GM23248 (cell line): ENCODE measurements at regions not wholly inside any gene's neighbourhood (a gene's known extent, or its start where the extent isn't known, plus 50 kb on each side); places are given as distances from the start of the nearest gene placed in this dataset.
"Not testable (repeated sequence)": the region's sequence is repeated elsewhere in the genome, so short reads cannot be mapped to it uniquely, and the experiment has no call there.

Source experiments
- DNase-seq: peaks from one replicate; pipeline ENCODE4 v3.0.0-alpha.2; 2015
- H2AFZ ChIP-seq: fragments of 200-600 bp; sonication (generic); 2 replicates; pipeline ENCODE4 v1.6.1; 2016; ENCODE audit warnings: antibody characterized with exemption
- H3F3A ChIP-seq: fragments of 200-600 bp; sonication (generic); 2 replicates; pipeline ENCODE4 v1.6.1; 2016; ENCODE audit warnings: mild to moderate bottlenecking, antibody characterized with exemption, mixed run types; ENCODE audit not compliant: insufficient read depth
- H3K27ac ChIP-seq: fragments of 200-600 bp; sonication (generic); 2 replicates; pipeline ENCODE4 v1.5.1; 2016; ENCODE audit warnings: mild to moderate bottlenecking
- H3K27me3 ChIP-seq: fragments of 200-600 bp; sonication (generic); replicated peaks from 2 replicates; pipeline ENCODE4 v1.6.1; 2016; ENCODE audit warnings: mild to moderate bottlenecking; ENCODE audit not compliant: insufficient read depth
- H3K36me3 ChIP-seq: fragments of 200-600 bp; sonication (generic); 2 replicates; pipeline ENCODE4 v1.6.1; 2016; ENCODE audit warnings: low read depth, mild to moderate bottlenecking
- H3K4me1 ChIP-seq: fragments of 200-600 bp; sonication (generic); 2 replicates; pipeline ENCODE4 v1.6.1; 2016; ENCODE audit warnings: mild to moderate bottlenecking; ENCODE audit not compliant: insufficient read depth
- H3K4me2 ChIP-seq: fragments of 200-600 bp; sonication (generic); one replicate; pipeline ENCODE4 v1.6.1; 2016; ENCODE audit warnings: mild to moderate bottlenecking; ENCODE audit not compliant: unreplicated experiment
- H3K4me3 ChIP-seq: fragments of 200-600 bp; sonication (generic); 2 replicates; pipeline ENCODE4 v1.5.1; 2016; ENCODE audit warnings: mild to moderate bottlenecking
- H3K79me2 ChIP-seq: fragments of 200-600 bp; sonication (generic); 2 replicates; pipeline ENCODE4 v1.6.1; 2016; ENCODE audit warnings: mild to moderate bottlenecking; ENCODE audit not compliant: insufficient read depth
- H3K9ac ChIP-seq: fragments of 200-600 bp; sonication (generic); 2 replicates; pipeline ENCODE4 v1.6.1; 2016; ENCODE audit warnings: mild to moderate bottlenecking
- H3K9me2 ChIP-seq: fragments of 200-600 bp; sonication (generic); 2 replicates; pipeline ENCODE4 v1.6.1; 2016; ENCODE audit warnings: mixed run types, mild to moderate bottlenecking, moderate library complexity; ENCODE audit not compliant: insufficient read depth
- H3K9me3 ChIP-seq: fragments of 200-600 bp; sonication (generic); one replicate; pipeline ENCODE4 v1.6.1; 2017; ENCODE audit warnings: low read depth
- H4K20me1 ChIP-seq: fragments of 200-600 bp; sonication (generic); 2 replicates; pipeline ENCODE4 v1.6.0; 2016; ENCODE audit not compliant: insufficient read depth
- WGBS, 2 experiments: methylation state at CpG; one replicate each; pipeline ENCODE4 v1.1.6; 2015 to 2017; ENCODE audit warnings: low lambda C conversion rate in 2 of 2, low coverage in 1 of 2; ENCODE audit errors: missing lambda C conversion rate in 2 of 2; 5-methylcytosine and 5-hydroxymethylcytosine counted together
- in situ Hi-C: fragments of 300-500 bp; cut with MboI; formaldehyde crosslinking; loops from 2 replicates; pipeline ENCODE4 v1.15.0; 2020

DNA sequence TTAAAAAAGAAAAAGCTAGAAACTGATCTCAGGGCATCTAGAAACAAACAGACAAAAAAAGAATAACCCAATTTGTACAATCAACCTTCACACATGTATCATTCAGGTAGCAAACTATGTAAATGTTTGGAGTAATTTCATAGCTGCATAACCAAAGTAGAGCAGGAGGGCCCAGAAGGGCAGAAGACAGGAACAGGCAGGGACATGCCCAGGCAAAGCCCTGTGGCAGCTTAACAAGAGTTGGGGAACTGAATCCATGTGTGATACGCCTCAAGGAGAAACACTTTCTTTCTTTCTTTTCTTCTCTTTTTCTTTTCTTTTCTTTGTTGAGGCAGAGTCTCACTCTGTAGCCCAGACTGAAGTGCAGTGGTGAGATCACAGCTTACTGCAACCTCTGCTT lies 390.4 kb upstream of the ANKRD20A1 start:
- H3K79me2 ChIP-seq, H3K4me1 ChIP-seq, H3K27ac ChIP-seq, H3K9me3 ChIP-seq, H2AFZ ChIP-seq, in situ Hi-C loops, H3K9me2 ChIP-seq, H4K20me1 ChIP-seq, H3F3A ChIP-seq, H3K36me3 ChIP-seq, DNase-seq, H3K4me3 ChIP-seq, H3K4me2 ChIP-seq, H3K27me3 ChIP-seq, H3K9ac ChIP-seq: not testable (repeated sequence)
- WGBS, 2 experiments: no CpG with 5 or more reads among the region's 1 CpG

DNA sequence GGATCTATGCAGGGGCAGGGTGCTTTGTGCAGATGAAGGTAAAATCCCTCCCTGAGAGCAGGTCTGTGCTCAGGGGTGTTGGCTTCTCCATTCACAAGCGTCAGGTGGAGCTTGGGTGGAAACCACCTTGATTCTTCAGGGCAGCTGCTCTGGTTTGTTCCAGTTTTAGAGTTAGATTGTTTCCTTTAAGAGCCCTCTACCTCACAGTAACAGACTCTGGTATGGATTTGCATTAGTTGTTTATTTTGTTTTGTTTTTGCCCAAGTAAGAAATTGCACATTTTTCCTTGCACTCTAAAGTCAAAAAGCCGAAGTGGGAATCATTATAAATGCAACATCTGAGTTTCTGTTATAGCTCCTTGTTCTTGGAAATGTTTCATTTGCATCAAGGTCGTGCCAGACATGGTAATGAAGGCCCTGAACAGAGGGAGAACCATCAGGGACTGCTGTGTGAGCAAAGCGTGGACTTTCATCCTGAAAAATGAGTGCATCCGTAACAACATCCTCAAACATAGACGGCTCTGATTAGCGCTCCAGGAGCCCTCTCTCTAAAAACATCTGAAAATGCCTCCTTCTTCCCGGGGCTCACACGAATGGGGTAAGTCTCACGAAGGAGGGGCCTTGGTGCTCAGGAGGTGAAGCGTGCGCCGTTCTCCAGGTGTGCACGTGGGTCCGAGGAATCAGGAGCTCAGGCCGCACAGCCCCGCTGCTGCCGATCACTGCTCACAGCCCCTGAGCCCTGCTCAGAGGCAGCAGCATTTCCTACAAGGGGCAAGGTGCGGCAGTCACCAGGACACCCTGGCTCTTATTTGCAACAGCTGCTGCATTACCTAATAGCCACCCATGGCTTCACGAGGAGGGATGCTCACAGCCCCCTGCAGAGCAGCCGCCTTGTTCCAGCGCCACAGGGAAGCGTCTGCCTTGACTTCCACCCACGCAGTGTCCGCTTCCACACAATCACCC lies 396.7 kb upstream of the ANKRD20A1 start:
- H3K36me3 ChIP-seq, H4K20me1 ChIP-seq, H3K4me2 ChIP-seq, H3K27ac ChIP-seq, H3K9me2 ChIP-seq, in situ Hi-C loops, H3F3A ChIP-seq, H3K79me2 ChIP-seq, H3K9me3 ChIP-seq, H3K4me3 ChIP-seq, H3K4me1 ChIP-seq, DNase-seq, H3K9ac ChIP-seq, H3K27me3 ChIP-seq, H2AFZ ChIP-seq: not testable (repeated sequence)
- no CpG with 5 or more reads among the region's 25 CpGs for WGBS, 2 experiments

DNA sequence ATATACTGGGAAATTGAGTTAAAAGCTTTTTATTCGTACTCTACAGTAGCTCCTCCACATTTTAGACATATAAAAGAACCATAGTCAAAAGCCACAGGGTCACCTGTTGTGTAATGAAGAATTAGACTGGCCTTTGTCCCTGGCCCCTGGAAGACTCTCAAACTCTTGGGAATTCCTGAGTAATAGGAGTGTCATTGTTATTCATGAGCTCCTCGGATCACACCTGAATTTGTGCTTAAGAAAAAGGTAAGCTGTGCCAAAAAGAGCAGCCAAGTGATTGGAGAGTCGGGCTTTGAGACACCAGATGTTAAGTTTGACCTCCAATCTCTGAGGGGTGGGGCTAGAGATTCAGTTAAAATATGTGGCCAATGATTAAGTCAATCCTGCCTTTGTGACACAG lies 405.8 kb upstream of the ANKRD20A1 start:
- H3K36me3 ChIP-seq, H3K4me2 ChIP-seq, H3F3A ChIP-seq, H4K20me1 ChIP-seq, H2AFZ ChIP-seq, DNase-seq, H3K27me3 ChIP-seq, H3K4me3 ChIP-seq, H3K27ac ChIP-seq, H3K4me1 ChIP-seq, in situ Hi-C loops, H3K9me2 ChIP-seq, H3K9me3 ChIP-seq, H3K9ac ChIP-seq, H3K79me2 ChIP-seq: not testable (repeated sequence)
- no CpG with 5 or more reads among the region's 3 CpGs for WGBS, 2 experiments

DNA sequence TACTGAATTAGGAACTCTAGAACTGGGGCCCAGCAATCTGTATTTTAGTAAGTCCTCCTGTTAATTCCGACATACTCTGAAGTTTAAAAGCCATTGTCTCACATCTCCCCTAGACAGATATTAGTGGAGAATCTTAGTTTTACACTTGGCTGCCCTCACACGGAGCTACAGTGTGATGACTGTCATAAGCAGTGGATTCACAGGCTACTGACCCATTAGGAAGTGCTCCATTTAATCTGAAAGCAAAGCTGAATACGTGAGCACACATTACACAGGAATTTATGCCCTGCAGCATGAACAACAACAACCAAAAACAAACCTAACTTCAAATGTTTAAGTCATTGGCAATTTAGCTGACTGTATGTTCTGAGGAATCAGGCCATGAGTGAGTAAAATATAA lies 416.4 kb upstream of the ANKRD20A1 start:
- H3K27ac ChIP-seq, in situ Hi-C loops, H3K36me3 ChIP-seq, H3F3A ChIP-seq, H3K79me2 ChIP-seq, H3K4me1 ChIP-seq, H4K20me1 ChIP-seq, H3K9ac ChIP-seq, DNase-seq, H3K4me2 ChIP-seq, H2AFZ ChIP-seq, H3K27me3 ChIP-seq, H3K9me2 ChIP-seq, H3K9me3 ChIP-seq, H3K4me3 ChIP-seq: not testable (repeated sequence)
- no CpG with 5 or more reads among the region's 3 CpGs for WGBS, 2 experiments

DNA sequence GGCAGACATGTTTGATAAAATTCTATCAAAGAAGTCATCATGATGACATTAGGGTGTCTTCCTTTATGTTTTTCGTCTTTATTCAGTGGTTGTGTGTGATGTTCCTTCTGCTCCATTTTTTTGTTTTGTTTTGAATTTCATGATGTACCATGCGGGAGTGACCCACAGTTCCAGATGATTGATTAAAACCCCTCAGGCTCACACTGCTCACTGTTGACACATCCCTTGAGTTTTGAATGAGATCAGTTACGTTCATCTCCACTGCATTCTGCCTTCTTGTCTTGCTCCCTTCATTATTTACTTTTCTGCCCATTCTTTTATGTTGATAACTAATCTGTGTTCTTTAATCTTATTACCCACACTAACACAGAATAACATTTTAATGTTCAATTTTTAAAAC lies 421.7 kb upstream of the ANKRD20A1 start:
- H3K9ac ChIP-seq, H3K4me2 ChIP-seq, H3K27ac ChIP-seq, H3K4me1 ChIP-seq, H4K20me1 ChIP-seq, H3K27me3 ChIP-seq, H3K4me3 ChIP-seq, H3K36me3 ChIP-seq, in situ Hi-C loops, H3K9me3 ChIP-seq, H3K9me2 ChIP-seq, DNase-seq, H3F3A ChIP-seq, H3K79me2 ChIP-seq, H2AFZ ChIP-seq: not testable (repeated sequence)
- WGBS, 2 experiments: 5 to 14% methylated on average over 1 of the region's 3 CpGs

DNA sequence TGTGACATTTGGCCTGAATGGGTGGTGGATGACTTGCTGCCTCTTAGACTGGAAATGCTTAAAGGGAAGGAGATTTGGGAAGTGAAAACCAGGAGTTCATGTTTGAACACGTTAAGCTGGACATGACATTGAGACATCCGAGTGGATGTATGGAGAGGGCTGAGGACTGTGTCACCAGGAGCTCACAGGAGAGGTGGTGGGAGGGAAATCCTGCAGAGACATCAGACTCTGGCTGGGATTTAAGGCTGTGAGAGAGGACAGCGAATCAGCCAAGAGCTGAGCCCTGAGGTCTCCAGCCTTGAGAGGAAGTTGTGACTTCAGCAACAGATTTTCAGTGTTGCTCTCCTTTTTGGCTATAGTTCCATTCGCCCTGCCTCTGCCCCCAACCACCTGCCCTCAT lies 432.5 kb upstream of the SPATA31A3 start:
- H3K9me3 ChIP-seq, H3K4me3 ChIP-seq, H3K27me3 ChIP-seq, H4K20me1 ChIP-seq, H3K9me2 ChIP-seq, H3K36me3 ChIP-seq, H3K9ac ChIP-seq, DNase-seq, H2AFZ ChIP-seq, in situ Hi-C loops, H3K79me2 ChIP-seq, H3K4me1 ChIP-seq, H3K4me2 ChIP-seq, H3F3A ChIP-seq, H3K27ac ChIP-seq: not testable (repeated sequence)
- WGBS, 2 experiments: no CpG with 5 or more reads among the region's 4 CpGs

DNA sequence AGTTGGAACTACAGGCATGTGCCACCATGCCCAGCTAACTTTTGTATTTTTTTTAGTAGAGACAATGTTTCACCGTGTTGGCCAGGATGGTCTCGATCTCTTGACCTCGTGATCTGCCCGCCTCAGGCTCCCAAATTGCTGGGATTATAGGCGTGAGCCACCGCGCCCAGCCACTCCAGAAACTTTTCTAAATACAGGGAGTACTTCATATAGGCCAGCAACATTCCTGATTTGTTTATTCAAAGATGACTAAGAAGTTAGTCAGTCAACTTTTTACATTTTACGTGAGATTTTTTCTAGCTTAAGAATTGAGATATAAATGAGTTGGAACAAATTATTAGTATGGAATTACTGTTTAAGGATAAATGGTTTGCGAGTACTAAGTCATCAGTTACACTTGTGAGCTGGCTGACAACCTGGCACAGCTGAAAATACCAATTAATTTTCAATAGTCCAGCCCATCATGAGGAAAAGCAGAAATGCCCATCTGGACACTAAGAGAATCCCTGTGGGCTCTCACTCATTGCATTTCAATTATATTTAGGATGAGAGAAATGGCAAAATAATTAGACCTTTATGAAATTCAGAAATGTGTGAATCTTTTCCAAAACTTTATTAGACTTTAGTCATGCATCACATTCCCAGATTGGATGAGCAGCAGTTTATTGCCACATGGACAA lies 430.8 kb upstream of the SPATA31A3 start:
- H3K9me3 ChIP-seq, H3K9ac ChIP-seq, H3K27me3 ChIP-seq, H4K20me1 ChIP-seq, H3K4me2 ChIP-seq, in situ Hi-C loops, H3K4me1 ChIP-seq, H3K27ac ChIP-seq, H3K36me3 ChIP-seq, H3F3A ChIP-seq, H2AFZ ChIP-seq, H3K9me2 ChIP-seq, H3K79me2 ChIP-seq, DNase-seq, H3K4me3 ChIP-seq: not testable (repeated sequence)
- 8 to 9% methylated on average over 1 of the region's 9 CpGs for WGBS, 2 experiments
